HG03064 (cell line): ENCODE measurements at regions not wholly inside any gene's neighbourhood (a gene's known extent, or its start where the extent isn't known, plus 50 kb on each side); places are given as distances from the start of the nearest gene placed in this dataset.
"Not testable (repeated sequence)": the region's sequence is repeated elsewhere in the genome, so short reads cannot be mapped to it uniquely, and the experiment has no call there.

Experiments
- ATAC-seq: cut with Tn5 transposase; IDR thresholded peaks from one replicate; pipeline ENCODE4 v1.9.1; 2021; ENCODE audit warnings: low read depth; ENCODE audit not compliant: unreplicated experiment

GRCh38 chr15:88965097-88965496 lies 51.9 kb upstream of the MFGE8 start:
- not testable (repeated sequence) for ATAC-seq

DNA sequence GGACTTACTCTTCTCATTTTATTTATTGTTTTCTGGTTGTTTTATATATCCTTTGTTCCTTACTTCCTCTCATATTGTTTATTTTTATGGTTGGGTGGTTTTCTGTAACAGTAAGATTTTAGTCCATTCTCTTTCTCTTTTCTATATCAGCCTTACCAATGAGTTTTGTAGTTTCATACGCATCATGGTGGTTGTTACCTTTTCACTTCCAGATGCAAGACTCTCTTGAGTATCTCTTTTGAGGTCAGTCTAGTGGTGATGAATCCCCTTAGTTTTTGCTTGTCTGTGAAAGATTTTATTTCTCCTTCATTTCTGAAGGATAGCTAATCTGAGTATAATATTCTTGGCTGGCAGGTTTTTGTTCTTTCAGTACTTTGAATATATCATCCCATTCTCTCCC lies 57.1 kb upstream of the MFGE8 start:
- no peak for ATAC-seq

DNA sequence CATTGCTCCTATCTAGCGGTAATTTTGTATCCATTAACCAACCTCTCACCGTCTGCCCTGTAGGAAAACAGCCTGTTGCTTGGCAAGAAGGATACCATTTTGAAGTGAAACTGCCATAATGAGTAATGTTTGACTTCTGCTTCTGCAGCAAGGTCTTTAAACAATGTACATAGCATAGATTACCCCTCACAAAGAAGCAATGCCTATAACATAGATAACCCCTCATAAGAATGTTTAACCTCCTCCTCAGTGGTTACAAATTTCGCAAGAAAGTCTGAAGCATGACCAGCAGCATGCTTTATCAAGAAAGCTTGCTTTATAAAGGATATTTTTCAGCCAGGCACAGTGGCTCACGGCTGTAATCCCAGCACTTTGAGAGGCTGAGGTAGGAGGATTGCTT lies 61.2 kb upstream of the MFGE8 start:
- no peak for ATAC-seq

GRCh38 chr15:88975891-88976290 lies 62.7 kb upstream of the MFGE8 start:
- no peak for ATAC-seq

DNA sequence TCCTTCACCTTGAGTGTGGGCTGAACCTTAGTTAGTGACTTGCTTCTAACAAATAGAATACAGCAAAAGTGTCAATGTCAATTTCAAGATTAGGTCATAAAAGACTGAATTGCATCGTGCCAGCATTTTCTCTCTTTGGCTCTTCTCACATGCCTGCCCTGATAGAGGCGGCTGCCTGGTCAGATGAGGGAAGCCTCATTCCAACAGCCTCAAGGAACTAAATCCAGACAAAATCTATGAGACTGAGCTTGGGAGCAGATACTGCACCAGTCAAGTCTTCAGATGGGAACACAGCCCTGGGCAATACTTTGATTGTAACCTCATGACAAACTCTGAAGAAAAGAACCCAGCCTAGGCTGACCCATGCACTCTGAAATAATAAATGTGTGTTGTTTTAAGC lies 63.5 kb upstream of the MFGE8 start:
- ATAC-seq: no peak

GRCh38 chr15:88979674-88980073 lies 66.5 kb upstream of the MFGE8 start:
- no peak for ATAC-seq

DNA sequence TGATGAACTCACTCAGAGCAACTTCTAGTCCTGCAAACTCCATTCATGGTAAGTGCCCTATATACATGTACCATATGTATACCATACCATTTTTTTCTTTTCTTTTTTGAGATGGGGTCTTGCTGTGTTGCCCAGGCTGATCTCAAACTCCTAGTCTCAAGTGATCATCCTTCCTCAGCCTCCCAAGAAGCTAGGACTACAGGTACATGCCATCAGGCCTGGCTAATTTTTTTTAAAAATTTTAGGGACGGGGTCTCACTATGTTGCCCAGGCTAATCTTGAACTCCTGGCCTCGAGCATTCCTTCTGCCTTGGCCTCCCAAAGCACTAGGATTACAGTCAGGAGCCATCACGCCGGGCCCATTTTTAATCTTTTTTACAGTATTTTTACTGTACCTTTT lies 67.3 kb upstream of the MFGE8 start:
- ATAC-seq: no peak

- ATAC-seq: no peak
Measured at GRCh38 chr15:88981244-88982215, 68.4 kb upstream of the MFGE8 start.

DNA sequence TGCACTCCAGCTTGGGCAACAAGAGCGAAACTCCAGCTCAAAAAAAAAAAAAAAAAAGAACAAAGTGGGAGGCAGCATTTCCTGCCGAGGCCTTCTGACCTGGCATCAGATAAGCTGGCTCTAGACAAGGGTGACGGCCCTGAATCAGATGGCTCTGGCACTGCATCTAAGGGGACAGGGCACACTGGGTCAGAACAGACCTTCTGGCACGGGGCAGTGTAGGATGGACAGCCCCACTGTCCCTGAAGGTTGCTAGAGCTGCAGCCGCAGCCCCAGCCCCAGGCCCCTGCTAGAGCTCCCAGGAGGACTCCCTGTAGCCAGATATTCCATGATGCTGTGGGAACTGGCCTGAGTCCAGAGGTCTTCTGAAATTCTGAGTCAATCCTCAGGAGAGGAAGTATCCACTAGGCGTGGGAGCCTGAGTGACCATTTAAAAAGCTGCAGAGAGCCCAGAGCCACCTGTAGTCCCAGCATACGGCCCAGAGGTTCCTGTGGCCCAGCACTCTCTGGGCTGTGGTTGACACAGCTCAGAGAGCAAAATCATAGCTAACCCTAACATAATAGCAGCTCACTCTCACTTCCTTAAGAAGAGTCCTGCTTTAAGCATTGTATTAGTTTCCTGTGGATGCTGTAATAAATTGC lies 69.2 kb upstream of the MFGE8 start:
- peak; percentile 97 for ATAC-seq

DNA sequence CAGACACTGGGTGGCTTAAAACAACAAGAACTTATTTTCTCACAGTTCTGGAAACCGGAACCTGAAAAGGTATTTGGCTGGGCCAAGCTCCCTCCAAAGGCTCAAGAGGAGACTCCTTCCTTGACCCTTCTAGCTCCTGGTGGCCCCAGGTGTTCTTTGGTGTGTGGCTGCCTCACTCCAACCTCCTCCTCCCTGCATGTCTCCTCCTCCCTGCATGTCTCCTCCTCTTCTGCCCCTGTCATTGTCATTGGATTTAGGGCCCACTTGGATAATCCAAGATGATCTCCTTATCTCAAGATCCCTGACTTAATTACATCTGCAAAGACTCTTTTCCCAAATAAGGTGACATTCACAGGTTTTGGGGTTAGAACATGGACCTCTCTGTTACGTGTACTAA lies 69.8 kb upstream of the MFGE8 start:
- ATAC-seq: no peak

GRCh38 chr15:88983861-88984429 lies 70.8 kb upstream of the MFGE8 start:
- ATAC-seq: no peak

GRCh38 chr15:88985547-88986393 lies 72.6 kb upstream of the MFGE8 start:
- ATAC-seq: no peak

DNA sequence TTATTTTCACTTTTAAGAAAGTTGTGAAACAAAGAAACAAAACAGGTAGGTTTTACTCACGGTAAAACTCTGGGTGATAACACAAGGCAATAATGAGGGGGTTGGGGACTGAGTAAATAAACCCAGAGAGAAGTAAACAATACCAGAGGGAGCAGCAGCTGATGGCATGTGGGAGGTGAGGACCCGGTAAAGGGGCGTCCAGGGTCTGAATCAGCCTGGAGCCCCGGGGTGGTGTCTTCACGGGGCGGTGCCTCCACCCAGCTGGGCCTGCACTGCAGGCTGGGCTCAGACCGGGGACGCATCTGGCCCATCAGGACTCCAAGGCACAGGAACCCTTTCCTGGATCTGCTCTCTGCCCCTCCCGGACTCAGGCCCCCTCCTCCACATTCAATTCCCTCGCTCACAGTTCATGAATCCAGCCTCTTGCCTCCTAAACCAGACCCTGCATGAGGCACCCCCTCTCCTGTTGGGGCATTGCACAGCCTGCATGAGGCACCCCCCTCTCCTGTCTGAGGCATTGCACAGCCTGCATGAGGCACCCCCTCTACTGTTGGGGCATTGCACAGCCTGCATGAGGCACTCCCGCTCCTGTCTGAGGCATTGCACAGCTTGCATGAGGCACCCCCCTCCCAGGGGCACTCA lies 73.9 kb upstream of the MFGE8 start:
- no peak for ATAC-seq

DNA sequence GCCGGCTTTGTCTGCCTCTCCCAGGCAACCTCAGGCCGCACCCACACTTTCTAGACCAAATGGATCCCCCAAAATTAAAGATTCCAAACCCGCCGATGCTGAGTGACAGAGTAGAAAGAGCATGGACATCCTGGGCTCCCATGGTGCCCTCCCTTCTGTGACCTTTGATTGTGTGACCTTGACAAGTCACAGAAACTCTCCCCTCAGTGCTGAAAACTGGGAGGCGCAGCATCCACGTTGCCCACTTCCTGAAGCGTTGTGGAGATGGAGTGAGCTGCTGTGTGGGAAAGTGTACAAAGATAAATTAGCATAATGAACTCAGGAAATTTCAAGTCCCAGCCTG lies 74.4 kb upstream of the MFGE8 start:
- ATAC-seq: no peak

DNA sequence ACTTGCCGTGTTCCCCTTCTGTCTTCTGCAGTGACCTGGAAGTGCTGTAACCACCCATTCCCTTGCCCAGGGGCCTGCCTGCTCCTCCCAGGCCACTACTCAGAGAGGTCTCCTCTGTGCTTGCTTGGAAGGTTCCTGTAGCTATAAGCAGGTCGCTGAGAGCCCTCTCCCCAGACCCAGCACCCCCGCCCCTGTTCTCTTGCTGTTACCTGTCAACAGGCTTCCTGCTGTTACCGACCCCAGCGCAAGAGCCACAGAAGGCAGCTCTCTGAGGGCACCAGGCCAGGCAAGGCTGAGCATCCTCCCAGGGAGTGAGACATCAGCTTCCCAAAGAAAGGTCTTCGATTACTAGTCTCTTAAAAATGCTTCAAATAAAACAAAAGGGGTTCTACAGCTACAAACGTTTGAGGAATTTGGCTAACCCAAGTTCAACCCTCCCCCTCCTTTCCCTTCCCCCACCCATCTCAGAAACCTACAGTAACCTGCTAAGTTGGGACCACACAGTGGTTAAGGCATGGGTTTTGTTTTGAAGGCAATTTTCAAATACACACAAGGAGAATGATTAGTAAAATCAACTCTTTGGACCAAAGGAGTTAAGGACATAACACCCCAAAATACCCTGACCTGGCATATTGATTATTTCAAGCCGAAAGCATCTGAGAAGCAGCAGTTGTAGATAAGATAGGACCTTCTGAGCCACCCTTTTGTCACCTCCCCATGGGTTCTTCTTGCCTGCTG lies 74.9 kb upstream of the MFGE8 start:
- no peak for ATAC-seq

- ATAC-seq: no peak
Measured at GRCh38 chr15:88989578-88989977, 76.4 kb upstream of the MFGE8 start.

DNA sequence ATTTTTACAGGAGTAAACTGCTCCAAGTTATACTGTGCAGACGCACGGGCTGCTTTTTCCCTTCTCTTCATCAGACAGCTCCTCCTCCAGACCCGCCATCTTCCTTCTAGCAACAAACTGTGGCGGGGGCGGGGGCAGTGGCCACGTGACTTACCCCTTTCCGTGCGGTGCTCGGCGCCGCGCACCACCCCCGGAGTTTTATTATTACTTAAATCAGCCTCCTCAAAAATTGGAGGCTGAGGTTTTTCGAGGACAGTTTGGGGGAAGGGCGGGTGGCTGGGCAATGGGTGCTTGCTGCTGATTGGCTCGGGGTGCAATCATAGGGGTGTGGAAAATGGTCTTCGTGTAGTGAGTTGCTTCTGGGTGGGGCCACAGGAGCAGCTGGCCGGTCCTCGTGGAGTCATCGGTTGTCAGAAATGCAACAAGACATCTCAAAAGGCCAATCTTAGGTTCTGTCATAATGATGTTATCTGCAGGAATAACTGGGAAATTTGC lies 77.1 kb upstream of the MFGE8 start:
- no peak for ATAC-seq

DNA sequence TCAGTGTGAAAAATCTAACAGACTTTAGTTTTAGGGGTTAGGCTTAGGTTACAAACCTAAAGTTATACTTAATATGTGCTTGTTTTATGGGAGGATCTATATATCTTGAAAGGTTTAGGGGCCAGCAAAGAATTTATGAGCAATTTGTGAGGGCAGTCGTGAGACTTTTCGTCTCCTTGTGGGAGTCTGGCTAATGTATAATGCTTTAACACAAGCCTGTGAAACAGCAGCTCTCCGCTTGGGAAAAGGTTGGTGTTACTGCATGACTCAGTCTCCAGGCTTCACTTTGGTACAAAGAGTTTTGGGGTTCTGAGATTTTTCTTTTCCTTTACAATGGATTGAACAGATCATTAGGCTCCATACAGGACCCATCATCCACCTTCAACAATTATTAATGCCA lies 79.0 kb upstream of the MFGE8 start:
- no peak for ATAC-seq

- no peak for ATAC-seq
Measured at GRCh38 chr15:88992912-88993376, 79.8 kb upstream of the MFGE8 start.
